GM12874 (cell line): ENCODE measurements at regions not wholly inside any gene's neighbourhood (a gene's known extent, or its start where the extent isn't known, plus 50 kb on each side); places are given as distances from the start of the nearest gene placed in this dataset.

Source experiments
- CTCF ChIP-seq: IDR thresholded peaks from 2 replicates; pipeline ENCODE4 v1.5.1; 2011; ENCODE audit warnings: low read depth, mild to moderate bottlenecking, control low read depth, low read length, moderate library complexity; ENCODE audit not compliant: insufficient read depth

- TF ChIP-seq CTCF: no peak
Measured at GRCh38 chr6:110044096-110044495, 66.0 kb downstream of the GPR6 start.

GRCh38 chr6:110044622-110045021 lies 66.5 kb downstream of the GPR6 start:
- no peak for TF ChIP-seq CTCF

GRCh38 chr6:110048221-110048875 lies 70.2 kb downstream of the GPR6 start:
- no peak for TF ChIP-seq CTCF

GRCh38 chr6:110049696-110050439 lies 71.8 kb downstream of the GPR6 start:
- no peak for TF ChIP-seq CTCF
